ENCODE measurements at regions not wholly inside any gene's neighbourhood (a gene's known extent, or its start where the extent isn't known, plus 50 kb on each side); places are given as distances from the start of the nearest gene placed in this dataset.
"Not testable (repeated sequence)": the region's sequence is repeated elsewhere in the genome, so short reads cannot be mapped to it uniquely, and the experiment has no call there.

DNA sequence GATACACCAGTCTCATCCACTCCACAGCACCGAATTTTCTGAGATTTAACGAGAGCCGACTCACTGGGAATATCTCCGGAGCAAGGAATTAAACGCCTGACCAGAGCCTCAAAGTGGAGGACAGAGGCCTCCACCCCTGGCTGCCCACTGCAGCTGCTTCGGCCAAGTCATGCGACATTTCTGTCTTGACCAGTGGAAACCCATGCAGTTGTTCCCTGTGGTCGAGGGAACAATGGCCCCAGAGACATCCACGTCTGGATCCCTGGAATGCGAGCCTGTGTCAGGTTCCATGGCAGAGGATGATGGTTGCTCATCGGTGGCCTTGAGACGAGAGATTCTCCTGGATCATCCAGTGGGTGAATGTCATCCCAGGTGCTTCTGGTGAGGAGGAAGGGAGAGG, 65.7 kb upstream of the INSIG1 start:
- DNase-seq = no peak

DNA sequence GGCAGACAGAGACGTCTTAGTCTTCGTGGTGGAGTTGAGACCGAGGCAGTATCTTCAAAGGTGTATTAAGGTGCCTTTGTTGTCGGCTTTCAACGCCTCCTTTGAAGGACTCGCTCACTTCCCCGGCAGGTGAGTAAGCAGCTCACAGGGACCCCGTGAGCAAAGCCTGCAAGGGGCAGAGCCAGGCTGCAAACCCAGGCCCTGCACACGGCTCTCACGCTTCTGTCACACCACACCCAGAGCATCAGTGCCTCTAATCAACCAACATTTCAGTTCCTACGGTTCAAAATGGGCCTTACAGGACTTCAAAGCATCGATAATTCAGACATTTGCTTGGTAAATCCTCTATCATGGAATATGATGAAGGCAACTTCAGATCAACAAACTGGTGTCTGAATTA, 64.8 kb upstream of the INSIG1 start:
- no peak for DNase-seq

DNA sequence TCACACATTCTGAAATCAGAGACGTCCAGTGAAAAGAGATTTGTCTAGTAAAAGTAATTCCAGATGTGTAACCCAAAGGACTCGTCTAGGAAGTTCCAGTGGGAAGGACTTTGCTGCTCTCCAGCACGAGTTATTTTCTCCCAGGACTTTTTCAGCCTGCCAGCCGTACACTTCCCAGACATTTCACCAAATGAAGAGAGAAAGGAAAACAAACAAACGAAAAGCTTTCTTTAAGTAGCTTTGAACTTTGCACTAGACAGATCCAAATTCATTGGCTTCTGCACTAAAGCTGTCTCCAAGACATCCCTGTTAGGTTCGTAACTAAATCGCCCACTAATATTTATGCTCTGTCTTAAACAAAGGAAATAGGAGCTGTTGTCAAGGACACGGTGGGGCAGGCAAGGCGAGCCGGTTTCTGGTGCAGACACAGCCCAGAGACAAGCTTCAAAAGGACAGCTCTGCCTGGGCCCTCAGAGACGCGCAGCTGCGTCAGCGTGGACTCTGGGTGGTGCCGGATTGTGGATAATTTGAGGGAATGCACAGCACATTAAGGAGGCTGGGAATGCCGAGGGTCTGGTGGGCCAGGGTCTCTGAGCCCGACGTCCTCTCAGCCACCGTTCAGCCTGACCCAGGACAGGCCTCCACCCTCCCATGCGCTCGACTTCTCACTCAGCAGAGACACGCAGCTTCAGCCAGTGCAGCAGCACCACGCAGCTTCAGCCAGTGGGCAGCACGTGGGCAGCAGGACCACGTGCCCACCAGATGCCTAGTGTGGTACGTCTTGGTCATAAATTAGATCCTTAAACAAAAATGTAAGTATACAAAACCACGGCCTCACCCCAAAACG, 64.1 kb upstream of the INSIG1 start:
- no peak for DNase-seq

DNA sequence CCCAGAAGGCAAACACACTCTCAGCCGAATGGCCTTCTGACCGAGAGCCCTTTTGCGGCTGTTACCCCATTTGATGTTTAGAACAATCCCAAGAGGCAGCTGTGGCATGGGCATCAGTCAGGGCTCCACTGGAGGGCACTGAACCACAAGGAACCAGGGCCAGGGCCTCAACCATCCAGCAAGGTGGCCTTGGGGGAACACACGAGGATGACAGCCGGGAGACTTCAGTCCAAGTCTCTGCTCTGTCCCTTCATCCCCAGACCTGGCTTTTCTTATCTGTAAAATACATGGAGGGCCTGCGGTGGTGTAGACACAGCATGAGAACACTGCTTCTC, 63.6 kb upstream of the INSIG1 start:
- DNase-seq = peak; percentile 23

DNA sequence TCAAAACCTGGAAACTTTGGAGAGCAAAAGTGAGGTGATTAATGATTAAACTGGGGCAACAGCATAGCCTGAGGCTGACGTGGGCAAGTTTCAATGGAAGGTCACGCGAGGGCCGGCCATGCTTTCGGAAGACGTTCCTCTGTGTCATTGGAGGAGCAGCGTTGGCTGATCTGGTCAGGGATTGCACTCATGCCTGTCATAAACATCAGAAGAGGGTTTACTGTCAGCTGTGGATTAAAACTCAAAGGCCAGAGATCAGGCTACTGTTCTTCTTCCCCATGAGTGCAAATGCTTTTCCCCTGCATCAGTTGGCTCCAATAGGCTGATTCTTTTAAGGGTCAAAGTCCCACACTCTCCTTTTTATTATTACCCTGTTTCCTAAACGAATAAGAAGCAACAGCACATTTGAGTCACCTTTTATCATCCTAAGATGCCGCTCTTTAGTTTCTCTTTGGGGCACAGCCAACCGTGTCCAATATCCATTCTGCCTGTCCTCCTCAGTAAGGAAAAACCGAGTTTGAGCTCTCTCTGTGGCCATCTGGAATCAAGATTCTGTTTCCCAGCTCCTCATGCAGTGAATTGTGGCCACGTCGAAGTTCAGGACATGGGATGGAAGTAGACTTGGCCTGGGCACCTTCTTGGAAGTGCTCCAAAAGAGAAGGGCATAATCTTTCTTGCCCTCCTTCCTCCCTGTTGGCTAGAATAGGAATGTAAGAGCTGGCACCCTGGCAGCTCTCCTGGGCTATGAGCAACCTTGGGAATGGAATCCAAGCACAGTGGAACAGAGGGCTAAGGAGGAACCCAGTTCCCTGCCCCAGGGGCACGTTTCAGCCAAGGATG, 62.5 kb upstream of the INSIG1 start:
- no peak for DNase-seq

DNA sequence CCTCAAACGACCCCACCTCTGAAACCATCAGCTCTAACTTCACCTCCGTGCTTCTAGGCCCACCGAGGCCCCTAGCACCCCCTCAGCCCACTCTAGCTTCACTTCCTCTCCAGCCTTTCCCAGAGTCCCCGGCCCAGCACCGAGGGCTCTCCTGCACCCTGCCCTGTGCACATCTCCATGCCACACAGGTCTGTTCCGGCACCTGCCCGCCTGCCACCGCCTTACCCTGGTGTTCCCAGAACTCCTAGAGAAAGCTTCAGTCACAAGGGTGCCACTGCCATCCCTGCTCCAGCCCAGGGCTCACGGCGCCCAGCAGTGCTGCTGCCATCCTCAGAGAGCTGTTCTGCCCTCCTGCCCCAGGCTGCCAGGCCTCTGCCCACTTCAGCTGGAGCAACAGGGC, 61.3 kb upstream of the INSIG1 start:
- DNase-seq = no peak

DNA sequence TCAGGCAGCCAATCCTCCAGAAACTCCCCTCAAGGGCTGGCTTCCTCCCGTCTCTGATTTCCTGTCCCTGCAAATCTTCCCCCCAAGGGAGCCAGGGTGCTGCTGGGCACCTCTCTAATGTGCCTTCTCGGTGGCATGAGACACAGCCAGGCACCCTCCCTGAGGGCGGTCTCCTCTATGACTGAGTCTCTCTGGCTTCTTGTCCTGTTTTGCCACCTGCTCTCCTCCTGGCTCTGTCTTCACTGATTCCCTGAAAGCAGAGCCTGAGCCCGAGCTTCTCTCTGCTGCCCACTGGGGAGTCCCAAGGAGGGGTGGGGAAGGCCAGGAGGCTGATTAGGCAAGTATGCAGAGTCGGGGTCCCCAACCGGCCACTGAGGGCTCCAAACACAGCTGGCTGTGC, 60.4 kb upstream of the INSIG1 start:
- no peak for DNase-seq

DNA sequence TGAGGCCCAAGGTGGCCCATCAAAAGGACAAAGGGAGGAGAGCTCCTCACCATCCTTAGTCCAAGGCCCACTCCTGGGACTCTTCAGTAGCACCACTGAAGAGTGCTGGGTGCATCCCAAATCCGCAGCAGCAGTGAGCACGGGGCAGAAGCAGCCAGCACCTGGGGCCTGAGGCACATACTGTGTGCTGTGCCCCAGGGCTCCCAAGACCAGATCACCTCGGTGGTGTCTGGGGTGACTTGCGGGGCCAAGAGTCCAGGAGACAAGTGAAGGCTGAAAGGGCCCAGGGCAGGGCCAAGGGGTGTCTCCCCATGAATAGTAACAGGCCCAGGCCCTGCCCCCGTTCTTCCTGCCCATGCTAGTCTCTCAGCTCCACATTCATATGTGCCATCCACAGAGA, 59.9 kb upstream of the INSIG1 start:
- no peak for DNase-seq

DNA sequence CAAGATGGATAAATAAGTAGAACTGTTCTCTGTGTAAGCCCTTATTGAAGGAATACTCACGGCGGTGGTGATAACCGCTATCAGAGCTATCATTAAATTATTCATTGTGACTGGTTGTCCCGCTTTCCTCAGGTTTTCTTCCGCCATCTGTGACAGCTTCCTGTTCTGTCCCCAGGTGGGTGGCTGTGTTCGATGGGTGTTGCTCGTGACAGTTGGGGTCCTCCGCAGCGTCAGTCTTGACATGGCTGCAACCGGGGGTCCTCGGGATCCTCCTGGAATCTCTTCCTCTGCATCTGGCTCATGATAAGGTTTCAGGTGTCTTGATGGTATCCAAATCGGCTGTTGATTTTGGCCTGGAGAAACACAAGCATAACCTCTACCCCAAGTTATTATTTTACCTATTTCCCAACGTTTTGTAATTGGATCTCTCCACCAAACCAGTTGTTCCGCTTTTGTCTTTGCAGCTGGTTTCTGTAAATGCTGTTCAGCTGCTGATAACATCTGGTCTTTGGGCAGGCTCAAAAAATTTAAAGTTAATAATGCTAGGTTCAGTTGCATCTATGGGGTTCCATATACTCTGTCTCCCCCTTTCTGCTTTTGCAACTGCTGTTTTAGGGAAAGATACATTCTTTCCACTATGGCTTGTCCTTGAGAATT, 58.1 kb upstream of the INSIG1 start:
- not testable (repeated sequence) for DNase-seq

DNA sequence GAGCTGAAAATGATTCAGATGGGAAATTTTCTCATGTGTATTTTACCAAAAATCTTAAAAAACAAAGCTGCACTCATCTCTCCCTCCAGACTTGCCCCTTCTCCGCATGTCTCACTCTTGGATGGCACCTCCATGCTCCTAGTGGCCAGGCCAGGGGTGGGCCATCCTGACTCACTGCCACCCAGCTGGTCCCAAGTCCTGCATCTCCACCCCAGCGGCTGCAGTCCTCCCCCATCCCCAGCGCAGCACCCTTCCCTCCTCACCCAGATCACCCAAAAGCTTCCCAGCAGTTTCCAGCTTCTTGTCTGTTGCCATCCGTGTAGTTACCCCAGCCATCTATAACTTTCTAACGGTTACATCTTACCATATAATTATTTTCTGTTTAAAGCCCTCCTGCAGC, 53.0 kb upstream of the INSIG1 start:
- no peak for DNase-seq

DNA sequence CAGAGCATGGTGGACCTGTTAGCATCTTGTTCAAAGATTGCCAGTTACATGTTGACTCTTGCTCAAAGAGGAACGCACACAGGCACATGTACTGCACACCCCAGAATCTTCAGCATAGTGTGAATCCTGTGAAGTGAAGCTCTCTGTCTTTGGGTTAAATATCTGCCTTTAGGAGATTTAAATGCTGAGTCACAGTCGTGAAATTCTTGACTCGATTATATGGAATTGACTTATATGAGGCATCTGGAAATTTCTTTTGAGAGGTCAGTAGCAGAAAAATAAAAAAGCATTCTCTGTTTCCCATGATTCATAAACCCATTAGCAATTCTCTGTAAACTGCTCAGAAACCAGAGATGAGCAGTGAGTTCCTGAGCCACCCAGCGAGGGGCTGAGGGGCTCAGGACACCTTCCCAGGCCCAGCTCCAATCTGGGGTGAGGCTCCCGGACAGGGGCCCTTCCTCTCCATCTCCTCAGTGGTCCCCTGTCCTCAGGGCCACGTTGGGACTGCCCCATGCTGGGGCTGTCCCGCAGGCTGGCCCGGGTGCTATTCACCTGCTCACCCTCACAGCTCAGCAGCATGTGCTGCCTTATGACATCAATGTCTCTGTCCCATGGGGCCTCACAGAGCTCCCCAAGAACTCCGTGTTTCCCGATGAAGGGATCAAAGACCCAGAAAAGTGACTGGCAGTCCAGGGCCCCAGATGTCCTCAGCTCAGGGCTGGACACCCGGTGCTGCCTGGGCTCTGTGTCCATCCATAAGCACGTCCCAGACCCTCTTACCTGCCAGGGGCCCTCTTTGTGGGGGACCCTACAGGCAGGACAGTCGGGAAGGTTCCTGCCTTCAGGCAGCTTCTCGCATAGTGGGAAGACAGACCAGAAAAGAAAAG, 50.0 kb upstream of the INSIG1 start:
- no peak for DNase-seq

Measured in CD4-positive, alpha-beta T cell treated with Interleukin-21 for 1 hour (primary cell).